ENCODE measurements at regions not wholly inside any gene's neighbourhood (a gene's known extent, or its start where the extent isn't known, plus 50 kb on each side); places are given as distances from the start of the nearest gene placed in this dataset.

GRCh38 chr4:31058656-31059055 is 338.5 kb downstream of the PCDH7 start:
- Histone ChIP-seq H3K9me3 (ENCODE audit: control insufficient read depth, insufficient read depth, low read depth, low read length) (no peaks in the 10 kb centered on the region), H2AFZ (ENCODE audit: low read length) (no peak overlapping the region), H3K4me3 (replicated peaks in 1 of 4; ENCODE audit: control extremely low read depth in 1 of 4, insufficient read depth in 1 of 4, low read depth in 3 of 4, low read length in 4 of 4) (no peak overlapping the region), H4K20me1 (ENCODE audit: control insufficient read depth, extremely low read depth, insufficient read depth, low read length) (no peaks in the 10 kb centered on the region), H3K4me1 (ENCODE audit: control insufficient read depth, extremely low read depth, insufficient read depth, low read length) (no peaks in the 10 kb centered on the region), H3K9ac (ENCODE audit: insufficient read depth, low read length) (no peak overlapping the region), H3K4me2 (ENCODE audit: extremely low read depth, insufficient read depth, low read length) (no peak overlapping the region), H3K36me3 (ENCODE audit: control insufficient read depth, insufficient read depth, low read length) (no peaks in the 10 kb centered on the region), H3K79me2 (ENCODE audit: control insufficient read depth, insufficient read depth, low read length) (no peaks in the 10 kb centered on the region), H3K27me3 (ENCODE audit: control insufficient read depth, insufficient read depth, low read length) (no peaks in the 10 kb centered on the region), H3K27ac (ENCODE audit: insufficient read depth, low read length) (no peak overlapping the region)
- TF ChIP-seq, protein P1, sequence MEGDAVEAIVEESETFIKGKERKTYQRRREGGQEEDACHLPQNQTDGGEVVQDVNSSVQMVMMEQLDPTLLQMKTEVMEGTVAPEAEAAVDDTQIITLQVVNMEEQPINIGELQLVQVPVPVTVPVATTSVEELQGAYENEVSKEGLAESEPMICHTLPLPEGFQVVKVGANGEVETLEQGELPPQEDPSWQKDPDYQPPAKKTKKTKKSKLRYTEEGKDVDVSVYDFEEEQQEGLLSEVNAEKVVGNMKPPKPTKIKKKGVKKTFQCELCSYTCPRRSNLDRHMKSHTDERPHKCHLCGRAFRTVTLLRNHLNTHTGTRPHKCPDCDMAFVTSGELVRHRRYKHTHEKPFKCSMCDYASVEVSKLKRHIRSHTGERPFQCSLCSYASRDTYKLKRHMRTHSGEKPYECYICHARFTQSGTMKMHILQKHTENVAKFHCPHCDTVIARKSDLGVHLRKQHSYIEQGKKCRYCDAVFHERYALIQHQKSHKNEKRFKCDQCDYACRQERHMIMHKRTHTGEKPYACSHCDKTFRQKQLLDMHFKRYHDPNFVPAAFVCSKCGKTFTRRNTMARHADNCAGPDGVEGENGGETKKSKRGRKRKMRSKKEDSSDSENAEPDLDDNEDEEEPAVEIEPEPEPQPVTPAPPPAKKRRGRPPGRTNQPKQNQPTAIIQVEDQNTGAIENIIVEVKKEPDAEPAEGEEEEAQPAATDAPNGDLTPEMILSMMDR (conservative IDR thresholded peaks at IDR 0.05 in 1 of 2, IDR thresholded peaks at IDR 0.05 in 1 of 2; ENCODE audit: low read depth in 1 of 2, low read length in 2 of 2): no peak
- TF ChIP-seq EZH2 (IDR thresholded peaks at IDR 0.05; ENCODE audit: low read length, missing control alignments): no peak
- DNase-seq (ENCODE audit: low read depth in 2 of 2): no peak

DNA sequence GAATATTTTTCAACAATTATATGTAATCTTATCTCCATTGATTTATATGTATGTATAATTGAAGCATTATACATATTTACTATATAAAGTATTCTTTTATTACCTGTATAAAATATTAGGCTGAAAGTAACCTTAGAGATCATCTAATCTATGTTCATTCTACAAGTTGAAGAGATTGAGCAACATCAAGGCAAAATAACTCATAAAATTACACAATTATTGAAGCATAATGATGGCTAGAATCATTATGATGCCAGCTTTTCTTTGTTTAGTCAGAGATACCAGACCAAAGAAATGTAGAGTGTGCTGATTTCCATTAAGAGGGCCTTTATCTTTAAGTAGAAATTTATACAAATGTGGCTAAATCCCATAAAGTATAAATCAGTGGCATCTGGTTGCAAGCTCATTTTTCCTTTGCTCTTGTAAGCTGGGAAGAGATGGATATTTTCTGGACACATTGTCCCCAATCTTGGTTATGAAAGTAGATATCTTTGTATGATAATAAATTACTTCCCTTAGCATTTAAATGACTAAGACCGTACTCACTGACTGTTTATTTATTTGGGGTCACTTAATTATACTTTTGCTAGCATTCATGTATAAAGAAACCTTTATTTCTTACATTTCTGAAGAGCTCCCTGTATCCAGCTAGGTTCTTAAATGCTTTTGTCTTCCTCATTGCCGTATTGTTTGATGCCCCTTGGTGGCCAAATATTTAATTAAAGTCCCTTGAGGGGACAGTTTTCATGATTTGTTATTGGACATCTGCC is 339.8 kb downstream of the PCDH7 start:
- Histone ChIP-seq H3K4me1 (ENCODE audit: control insufficient read depth, extremely low read depth, insufficient read depth, low read length) (no peaks in the 10 kb centered on the region), H4K20me1 (ENCODE audit: control insufficient read depth, extremely low read depth, insufficient read depth, low read length) (no peaks in the 10 kb centered on the region), H3K79me2 (ENCODE audit: control insufficient read depth, insufficient read depth, low read length) (no peaks in the 10 kb centered on the region), H3K27ac (ENCODE audit: insufficient read depth, low read length) (no peak overlapping the region), H3K4me3 (replicated peaks in 1 of 4; ENCODE audit: control extremely low read depth in 1 of 4, insufficient read depth in 1 of 4, low read depth in 3 of 4, low read length in 4 of 4) (no peak overlapping the region), H3K27me3 (ENCODE audit: control insufficient read depth, insufficient read depth, low read length) (no peaks in the 10 kb centered on the region), H3K9me3 (ENCODE audit: control insufficient read depth, insufficient read depth, low read depth, low read length) (no peaks in the 10 kb centered on the region), H2AFZ (ENCODE audit: low read length) (no peak overlapping the region), H3K9ac (ENCODE audit: insufficient read depth, low read length) (no peak overlapping the region), H3K36me3 (ENCODE audit: control insufficient read depth, insufficient read depth, low read length) (no peaks in the 10 kb centered on the region), H3K4me2 (ENCODE audit: extremely low read depth, insufficient read depth, low read length) (no peak overlapping the region)
- no peak for TF ChIP-seq EZH2 (IDR thresholded peaks at IDR 0.05; ENCODE audit: low read length, missing control alignments)
- TF ChIP-seq, protein P1 (conservative IDR thresholded peaks at IDR 0.05 in 1 of 2, IDR thresholded peaks at IDR 0.05 in 1 of 2; ENCODE audit: low read depth in 1 of 2, low read length in 2 of 2): no peak
- DNase-seq (ENCODE audit: low read depth in 2 of 2): peak; percentile 74 to 81

GRCh38 chr4:31065086-31065485 is 344.9 kb downstream of the PCDH7 start:
- H3K4me3 ChIP-seq (replicated peaks in 1 of 4; ENCODE audit: control extremely low read depth in 1 of 4, insufficient read depth in 1 of 4, low read depth in 3 of 4, low read length in 4 of 4): no peak overlapping the region
- no peaks in the 10 kb centered on the region for H3K79me2 ChIP-seq (ENCODE audit: control insufficient read depth, insufficient read depth, low read length)
- no peaks in the 10 kb centered on the region for H3K27me3 ChIP-seq (ENCODE audit: control insufficient read depth, insufficient read depth, low read length)
- DNase-seq (ENCODE audit: low read depth in 2 of 2): no peak
- no peak overlapping the region for H3K4me2 ChIP-seq (ENCODE audit: extremely low read depth, insufficient read depth, low read length)
- TF ChIP-seq EZH2 (IDR thresholded peaks at IDR 0.05; ENCODE audit: low read length, missing control alignments): no peak
- TF ChIP-seq, protein P1 (conservative IDR thresholded peaks at IDR 0.05 in 1 of 2, IDR thresholded peaks at IDR 0.05 in 1 of 2; ENCODE audit: low read depth in 1 of 2, low read length in 2 of 2): no peak
- H3K36me3 ChIP-seq (ENCODE audit: control insufficient read depth, insufficient read depth, low read length): no peaks in the 10 kb centered on the region
- H4K20me1 ChIP-seq (ENCODE audit: control insufficient read depth, extremely low read depth, insufficient read depth, low read length): no peaks in the 10 kb centered on the region
- no peak overlapping the region for H3K27ac ChIP-seq (ENCODE audit: insufficient read depth, low read length)
- H2AFZ ChIP-seq (ENCODE audit: low read length): no peak overlapping the region
- H3K9me3 ChIP-seq (ENCODE audit: control insufficient read depth, insufficient read depth, low read depth, low read length): no peaks in the 10 kb centered on the region
- no peak overlapping the region for H3K9ac ChIP-seq (ENCODE audit: insufficient read depth, low read length)
- no peaks in the 10 kb centered on the region for H3K4me1 ChIP-seq (ENCODE audit: control insufficient read depth, extremely low read depth, insufficient read depth, low read length)

All from fibroblast of lung (primary cell).